PC-9 (cell line): ENCODE measurements at regions not wholly inside any gene's neighbourhood (a gene's known extent, or its start where the extent isn't known, plus 50 kb on each side); places are given as distances from the start of the nearest gene placed in this dataset.

ENCODE experiments used
- BruUV-seq: library from RNA; stranded (reverse); fragments of 400-500 nt; replicated peaks from 2 replicates; lab custom pipeline; 2021; lab: Mats Ljungman, UMichigan
- CTCF ChIA-PET: fragments of 300-600 bp; sonication (Branson Sonifier 250); formaldehyde crosslinking; loops from one replicate; lab custom pipeline; 2022; ENCODE audit warnings: antibody characterized with exemption; lab: Charles Lee
- POLR2A ChIA-PET: fragments of 300-600 bp; sonication (Branson Sonifier 250); formaldehyde crosslinking; loops from one replicate; lab custom pipeline; 2022; ENCODE audit warnings: antibody characterized with exemption; ENCODE audit not compliant: unreplicated experiment; lab: Charles Lee
- DNase-seq, 2 experiments: peaks; one replicate each; pipeline versions ENCODE4 v3.0.0 to v3.0.0-alpha.2; 2015 to 2022; ENCODE audit warnings: mixed read lengths in 1 of 2
- H2AFZ ChIP-seq: fragments of 200-600 bp; sonication (generic); 2 replicates; pipeline ENCODE4 v1.8.1; 2017; ENCODE audit warnings: antibody characterized with exemption
- H3F3A ChIP-seq: fragments of 200-600 bp; sonication (generic); 2 replicates; pipeline ENCODE4 v1.8.1; 2017; ENCODE audit warnings: antibody characterized with exemption, mild to moderate bottlenecking, low read depth; ENCODE audit not compliant: insufficient read depth
- H3K27ac ChIP-seq: fragments of 200-600 bp; sonication (generic); 2 replicates; pipeline ENCODE4 v1.6.1; 2016; ENCODE audit warnings: mixed run types
- H3K27me3 ChIP-seq: fragments of 200-600 bp; sonication (generic); 2 replicates; pipeline ENCODE4 v1.6.1; 2016; ENCODE audit warnings: low read depth, mixed run types; ENCODE audit not compliant: insufficient read depth
- H3K36me3 ChIP-seq: fragments of 200-600 bp; sonication (generic); 2 replicates; pipeline ENCODE4 v1.6.1; 2016; ENCODE audit warnings: low read depth, mixed run types
- H3K4me1 ChIP-seq: fragments of 200-600 bp; sonication (generic); replicated peaks from 2 replicates; pipeline ENCODE4 v1.6.1; 2016; ENCODE audit warnings: mixed run types; ENCODE audit not compliant: insufficient read depth
- H3K4me2 ChIP-seq: fragments of 200-600 bp; sonication (generic); 2 replicates; pipeline ENCODE4 v1.6.1; 2017; ENCODE audit warnings: mixed run types
- H3K4me3 ChIP-seq: fragments of 200-600 bp; sonication (generic); 2 replicates; pipeline ENCODE4 v1.6.1; 2016; ENCODE audit warnings: mixed run types
- H3K79me2 ChIP-seq: fragments of 200-600 bp; sonication (generic); 2 replicates; pipeline ENCODE4 v1.6.1; 2017; ENCODE audit warnings: low read depth, mixed run types
- H3K9me2 ChIP-seq: fragments of 200-600 bp; sonication (generic); 2 replicates; pipeline ENCODE4 v1.8.1; 2017; ENCODE audit warnings: mild to moderate bottlenecking; ENCODE audit not compliant: insufficient read depth
- H3K9me3 ChIP-seq: fragments of 200-600 bp; sonication (generic); 2 replicates; pipeline ENCODE4 v1.8.1; 2016; ENCODE audit warnings: low read depth; ENCODE audit not compliant: insufficient read depth
- H4K20me1 ChIP-seq: fragments of 200-600 bp; sonication (generic); 2 replicates; pipeline ENCODE4 v1.8.1; 2017; ENCODE audit not compliant: insufficient read depth
- EZH2 ChIP-seq: fragments of 200-600 bp; sonication (generic); IDR thresholded peaks from 2 replicates; pipeline ENCODE4 v1.8.0; 2017; ENCODE audit warnings: antibody characterized with exemption, low read depth
- intact Hi-C: fragments of 100-400 bp; cut with micrococcal nuclease; formaldehyde crosslinking; loops from one replicate; pipeline ENCODE4 v1.10.0; 2022; ENCODE audit not compliant: unreplicated experiment
- TF ChIP-seq, protein P1 (sequence below): fragments of 200-600 bp; sonication (generic); conservative IDR thresholded peaks from 2 replicates; pipeline ENCODE4 v1.6.1; 2017; ENCODE audit warnings: mixed run types, antibody characterized with exemption, mild to moderate bottlenecking, moderate library complexity

DNA sequence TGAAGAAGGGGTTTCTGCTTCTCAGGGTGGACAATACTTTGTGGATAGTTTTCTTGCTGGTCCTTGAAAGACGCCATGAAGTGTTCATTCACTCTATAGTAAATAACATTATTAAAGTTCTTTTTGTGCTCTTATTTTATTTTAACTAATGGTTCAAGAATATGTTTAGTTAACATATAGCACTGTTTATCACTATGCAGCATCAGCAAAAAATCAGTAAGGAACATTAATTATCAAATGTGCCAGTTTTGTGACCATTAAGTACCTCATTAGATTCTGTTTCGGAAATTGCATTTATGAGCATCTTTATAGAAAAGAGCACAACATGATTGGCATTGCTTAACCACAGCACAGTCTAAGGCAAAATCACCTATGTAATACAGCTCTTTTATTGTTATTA is 385.6 kb downstream of the LMO4 start:
- Histone ChIP-seq H4K20me1 (no peaks in the 10 kb centered on the region), H3K79me2 (no peaks in the 10 kb centered on the region), H3K9me3 (no peaks in the 10 kb centered on the region), H3F3A (no peaks in the 10 kb centered on the region), H3K4me1 (no peaks in the 10 kb centered on the region), H3K9me2 (no peaks in the 10 kb centered on the region), H3K4me3 (no peak overlapping the region), H3K36me3 (no peaks in the 10 kb centered on the region), H3K27me3 (no peaks in the 10 kb centered on the region), H3K4me2 (no peak overlapping the region), H3K27ac (no peak overlapping the region), H2AFZ (no peak overlapping the region)
- intact Hi-C loops, result no loop called here
- TF ChIP-seq EZH2, result no peak
- TF ChIP-seq, protein P1, sequence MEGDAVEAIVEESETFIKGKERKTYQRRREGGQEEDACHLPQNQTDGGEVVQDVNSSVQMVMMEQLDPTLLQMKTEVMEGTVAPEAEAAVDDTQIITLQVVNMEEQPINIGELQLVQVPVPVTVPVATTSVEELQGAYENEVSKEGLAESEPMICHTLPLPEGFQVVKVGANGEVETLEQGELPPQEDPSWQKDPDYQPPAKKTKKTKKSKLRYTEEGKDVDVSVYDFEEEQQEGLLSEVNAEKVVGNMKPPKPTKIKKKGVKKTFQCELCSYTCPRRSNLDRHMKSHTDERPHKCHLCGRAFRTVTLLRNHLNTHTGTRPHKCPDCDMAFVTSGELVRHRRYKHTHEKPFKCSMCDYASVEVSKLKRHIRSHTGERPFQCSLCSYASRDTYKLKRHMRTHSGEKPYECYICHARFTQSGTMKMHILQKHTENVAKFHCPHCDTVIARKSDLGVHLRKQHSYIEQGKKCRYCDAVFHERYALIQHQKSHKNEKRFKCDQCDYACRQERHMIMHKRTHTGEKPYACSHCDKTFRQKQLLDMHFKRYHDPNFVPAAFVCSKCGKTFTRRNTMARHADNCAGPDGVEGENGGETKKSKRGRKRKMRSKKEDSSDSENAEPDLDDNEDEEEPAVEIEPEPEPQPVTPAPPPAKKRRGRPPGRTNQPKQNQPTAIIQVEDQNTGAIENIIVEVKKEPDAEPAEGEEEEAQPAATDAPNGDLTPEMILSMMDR, result no peak
- CTCF ChIA-PET, result no interaction called here
- POLR2A ChIA-PET, result no interaction called here
- BruUV-seq, result no TSS peak
- DNase-seq, result no peak

DNA sequence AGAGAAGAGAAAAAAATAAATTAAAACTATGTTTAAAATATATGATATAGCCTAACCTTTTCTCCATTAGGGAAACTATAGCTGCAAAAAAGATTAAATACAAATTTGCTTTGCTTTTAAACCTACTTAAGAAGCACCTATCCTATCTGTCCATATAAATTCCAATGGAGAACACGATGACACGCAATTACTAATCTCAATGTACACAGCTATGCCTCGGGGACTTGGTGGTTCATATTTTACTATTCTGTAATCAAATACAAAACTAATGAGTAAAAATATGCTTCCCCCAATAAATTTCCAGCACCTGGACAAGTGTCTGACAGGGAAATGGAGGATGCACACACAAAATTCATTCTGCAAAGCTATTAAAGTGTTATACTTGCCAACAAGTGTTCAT is 386.4 kb downstream of the LMO4 start:
- POLR2A ChIA-PET, result no interaction called here
- H3K27me3 ChIP-seq, result no peaks in the 10 kb centered on the region
- DNase-seq, result no peak
- H3K36me3 ChIP-seq, result no peaks in the 10 kb centered on the region
- H3K4me2 ChIP-seq, result no peak overlapping the region
- CTCF ChIA-PET, result no interaction called here
- H3K4me1 ChIP-seq, result no peaks in the 10 kb centered on the region
- no peak overlapping the region for H3K27ac ChIP-seq
- H3K79me2 ChIP-seq, result no peaks in the 10 kb centered on the region
- no TSS peak for BruUV-seq
- no peak for TF ChIP-seq EZH2
- TF ChIP-seq, protein P1, result no peak
- no peak overlapping the region for H2AFZ ChIP-seq
- no peak overlapping the region for H3K4me3 ChIP-seq
- H3K9me3 ChIP-seq, result no peaks in the 10 kb centered on the region
- intact Hi-C loops, result no loop called here
- H4K20me1 ChIP-seq, result no peaks in the 10 kb centered on the region
- no peaks in the 10 kb centered on the region for H3F3A ChIP-seq
- H3K9me2 ChIP-seq, result no peaks in the 10 kb centered on the region

DNA sequence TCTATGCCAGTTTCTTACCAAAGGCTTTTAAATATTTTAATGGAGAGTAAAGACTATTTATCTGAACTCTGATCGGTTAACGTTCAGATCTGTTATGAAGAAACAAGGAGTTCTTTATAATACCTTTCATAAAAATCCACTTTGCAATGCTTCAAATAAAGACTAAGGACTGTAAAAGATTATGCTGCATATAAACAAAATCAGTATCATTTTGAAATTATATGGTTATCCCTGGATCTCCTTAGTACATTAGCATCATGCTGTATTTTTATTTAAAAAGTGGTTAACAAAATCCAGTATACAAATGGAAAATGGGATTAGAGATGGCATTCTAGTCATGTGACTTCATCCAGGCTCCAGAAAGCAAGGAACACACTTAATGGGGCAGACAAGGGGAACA is 386.8 kb downstream of the LMO4 start:
- no peaks in the 10 kb centered on the region for H3K9me2 ChIP-seq
- no peaks in the 10 kb centered on the region for H3K36me3 ChIP-seq
- H3K79me2 ChIP-seq, result no peaks in the 10 kb centered on the region
- DNase-seq, result no peak
- no peak overlapping the region for H2AFZ ChIP-seq
- H3K4me1 ChIP-seq, result no peaks in the 10 kb centered on the region
- no peak overlapping the region for H3K4me2 ChIP-seq
- intact Hi-C loops, result no loop called here
- BruUV-seq, result no TSS peak
- H3K4me3 ChIP-seq, result no peak overlapping the region
- no peaks in the 10 kb centered on the region for H4K20me1 ChIP-seq
- ChIA-PET CTCF (no interaction called here), POLR2A (no interaction called here)
- no peaks in the 10 kb centered on the region for H3K9me3 ChIP-seq
- H3K27ac ChIP-seq, result no peak overlapping the region
- H3K27me3 ChIP-seq, result no peaks in the 10 kb centered on the region
- TF ChIP-seq EZH2, result no peak
- no peaks in the 10 kb centered on the region for H3F3A ChIP-seq

DNA sequence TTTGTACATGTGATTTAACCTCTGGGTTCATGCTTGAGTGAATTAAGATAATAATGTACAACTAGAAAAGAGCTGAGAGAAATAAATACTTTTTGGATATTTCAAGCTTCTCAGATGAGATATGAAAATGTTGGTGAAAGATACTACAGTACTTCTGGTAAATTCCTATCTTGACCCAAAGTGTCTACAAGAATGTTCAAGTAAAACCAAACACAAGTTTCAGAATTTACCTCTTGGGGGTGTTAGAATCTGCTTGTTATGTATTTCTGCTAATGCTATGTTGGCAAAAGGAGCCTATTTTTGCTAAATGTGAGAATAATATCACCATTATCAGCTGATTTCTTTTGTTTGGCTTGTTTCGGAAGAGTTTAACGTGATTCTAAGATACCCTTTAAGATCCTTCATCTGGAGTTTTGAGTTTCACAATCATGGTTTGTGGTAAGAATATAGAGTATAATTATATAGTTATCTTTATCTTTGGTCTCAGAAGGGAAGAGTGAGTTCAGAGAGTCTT is 388.5 kb downstream of the LMO4 start:
- no peak for DNase-seq
- no TSS peak for BruUV-seq
- Histone ChIP-seq H3K4me3 (no peak overlapping the region), H3K36me3 (no peaks in the 10 kb centered on the region), H3K9me3 (no peaks in the 10 kb centered on the region), H3K4me1 (no peaks in the 10 kb centered on the region), H4K20me1 (no peaks in the 10 kb centered on the region), H3F3A (no peaks in the 10 kb centered on the region), H2AFZ (no peak overlapping the region), H3K79me2 (no peaks in the 10 kb centered on the region), H3K9me2 (no peaks in the 10 kb centered on the region), H3K4me2 (no peak overlapping the region), H3K27me3 (no peaks in the 10 kb centered on the region), H3K27ac (no peak overlapping the region)
- TF ChIP-seq EZH2, result no peak
- TF ChIP-seq, protein P1, result no peak
- CTCF ChIA-PET, result interaction anchor here (0.7 kb wide), 1 partner anchor 109 kb away, joined by 3 read pairs; no protein-coding TSS in a partner anchor
- intact Hi-C loops, result no loop called here
- POLR2A ChIA-PET, result no interaction called here
